NOMO-1 (cell line): ENCODE measurements at regions not wholly inside any gene's neighbourhood (a gene's known extent, or its start where the extent isn't known, plus 50 kb on each side); places are given as distances from the start of the nearest gene placed in this dataset.
"Not testable (repeated sequence)": the region's sequence is repeated elsewhere in the genome, so short reads cannot be mapped to it uniquely, and the experiment has no call there.

Experiments
- DNase-seq, 2 experiments: peaks; one replicate each; lab custom pipeline; 2025; ENCODE audit not compliant: unreplicated experiment in 2 of 2; lab: John Stamatoyannopoulos, UW

DNA sequence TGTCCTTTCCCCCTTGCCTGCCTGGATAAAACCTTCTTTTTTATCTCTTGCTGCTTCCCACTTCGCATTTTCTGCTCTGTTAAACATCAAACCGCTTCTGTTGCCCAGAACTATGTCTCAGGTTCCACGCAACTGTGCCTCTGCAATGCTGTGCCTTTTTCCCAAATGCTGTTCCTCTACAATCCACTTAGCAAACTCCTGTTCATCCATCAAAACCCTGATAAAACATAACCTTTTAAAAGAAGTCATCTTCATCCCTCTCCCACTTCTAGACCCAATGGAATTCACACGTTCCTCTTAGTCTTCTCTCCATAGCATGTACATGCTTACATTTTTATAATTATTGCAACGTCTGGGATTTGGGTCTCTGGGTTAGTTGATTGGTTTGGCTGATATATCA is 111.9 kb upstream of the RRN3 start:
- not testable (repeated sequence) for DNase-seq

DNA sequence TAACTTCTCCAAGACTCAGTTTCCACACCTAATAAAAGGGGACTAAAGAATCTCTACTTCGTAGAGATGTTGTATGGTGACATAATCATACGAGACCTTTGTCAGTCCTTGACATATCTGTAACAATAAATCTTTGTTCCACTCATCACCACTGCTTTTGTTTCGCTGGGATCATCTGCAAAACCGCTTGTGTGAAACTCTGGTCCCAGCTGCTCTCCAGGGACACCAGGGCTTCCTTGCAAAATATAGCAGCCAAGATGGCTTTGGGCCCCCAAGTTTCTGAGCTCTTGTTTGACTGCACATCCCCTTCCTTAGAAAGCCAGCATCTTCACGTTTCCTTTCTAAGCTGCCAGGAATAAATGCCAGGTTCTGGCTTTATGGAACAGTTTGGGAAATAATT is 110.5 kb upstream of the RRN3 start:
- DNase-seq: not testable (repeated sequence)

DNA sequence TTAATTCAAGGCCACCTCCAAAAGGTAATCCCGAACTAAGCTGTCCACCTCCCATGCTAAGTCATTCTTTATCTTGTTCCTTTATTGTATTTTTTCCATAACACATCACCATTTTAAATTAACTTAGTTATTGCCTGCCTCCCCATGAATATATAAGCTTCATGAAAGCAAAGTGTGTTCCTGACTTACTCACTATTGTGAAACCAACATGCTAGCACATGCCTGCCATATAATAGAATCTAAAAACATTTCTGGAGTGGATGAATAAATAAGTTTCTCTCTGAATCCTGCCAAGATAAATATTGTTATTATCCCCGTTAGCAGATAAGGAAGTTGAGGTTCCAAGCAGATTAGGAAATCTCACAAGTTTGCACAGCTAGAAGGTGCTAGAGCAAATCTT is 98.7 kb upstream of the RRN3 start:
- not testable (repeated sequence) for DNase-seq

DNA sequence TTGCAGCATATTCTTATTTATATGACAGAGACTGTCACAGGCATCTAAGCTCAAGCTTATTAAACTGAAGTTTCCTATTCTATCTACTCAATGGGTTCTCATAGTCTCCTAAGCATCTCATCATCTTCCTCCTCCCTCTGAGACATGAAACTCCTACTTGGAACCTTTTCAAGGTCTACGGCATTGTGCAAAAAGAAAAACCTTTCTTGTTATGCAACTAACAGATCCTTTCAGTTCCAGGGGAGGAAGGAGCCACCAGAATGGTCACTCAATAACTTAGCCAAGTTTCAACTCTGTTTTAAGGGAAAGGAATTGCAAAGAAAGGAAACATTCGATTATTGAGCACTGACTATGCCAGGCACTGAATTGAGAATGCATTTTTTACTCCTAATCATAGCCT is 98.1 kb upstream of the RRN3 start:
- DNase-seq: not testable (repeated sequence)

DNA sequence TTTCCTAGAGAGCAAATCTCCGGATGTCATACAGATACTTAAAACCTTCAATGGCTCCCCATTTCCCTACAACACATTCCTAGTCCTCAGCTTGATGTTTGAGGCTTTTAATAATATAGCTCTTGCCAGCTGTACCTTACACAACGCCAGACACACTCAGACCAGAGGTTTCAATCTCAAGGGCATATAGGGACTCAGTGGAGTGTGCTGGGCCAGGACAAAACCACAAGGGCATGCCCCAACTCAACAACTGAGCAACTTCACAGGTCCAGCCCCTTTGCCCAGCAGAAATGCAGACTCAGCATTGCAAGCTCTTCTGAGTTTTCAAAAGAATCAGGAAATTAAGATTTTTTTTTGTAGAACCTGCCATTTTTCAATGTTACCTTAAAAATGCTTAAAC is 95.4 kb upstream of the RRN3 start:
- DNase-seq: not testable (repeated sequence)
